ENCODE measurements at regions not wholly inside any gene's neighbourhood (a gene's known extent, or its start where the extent isn't known, plus 50 kb on each side); places are given as distances from the start of the nearest gene placed in this dataset.

GRCh38 chr15:29203718-29204368 lies 65.8 kb downstream of the NSMCE3 start:
- Histone ChIP-seq H3K9me3 (ENCODE audit: control insufficient read depth, insufficient read depth, low read depth, low read length) (no peaks in the 10 kb centered on the region), H3K36me3 (ENCODE audit: control insufficient read depth, insufficient read depth, low read length) (no peaks in the 10 kb centered on the region), H3K4me1 (ENCODE audit: control insufficient read depth, insufficient read depth, low read length) (no peaks in the 10 kb centered on the region), H3K27me3 (ENCODE audit: control insufficient read depth, insufficient read depth, low read length) (no peaks in the 10 kb centered on the region; the same call in 1 of the 2 replicates), H3K4me3 (ENCODE audit: low read depth in 2 of 2, low read length in 2 of 2) (no peak overlapping the region), H3K27ac (ENCODE audit: low read length) (no peak overlapping the region)
- ChIA-PET CTCF (no interaction called here), POLR2A (no interaction called here)
- intact Hi-C loops (cut with micrococcal nuclease; ENCODE audit: unreplicated experiment) (no loop called here), in situ Hi-C loops (cut with HindIII; ENCODE audit: low pct_unique_long_range_greater_than_20kb, low sequenced_read_pairs) (no loop called here)
- TF ChIP-seq SIN3A (IDR thresholded peaks at IDR 0.05; ENCODE audit: borderline replicate concordance, insufficient read depth, low read depth, low read length) (no peak), POLR2AphosphoS5 (IDR thresholded peaks at IDR 0.05; ENCODE audit: low read depth, low read length) (no peak), TCF7L2 (IDR thresholded peaks at IDR 0.05; ENCODE audit: low read depth, low read length) (no peak), CTCF (IDR thresholded peaks at IDR 0.05) (no peak), REST (IDR thresholded peaks at IDR 0.05; ENCODE audit: insufficient read depth in 1 of 2, low read depth in 2 of 2, low read length in 1 of 2) (no peak)
- no TSS peak for BruUV-seq (replicated peaks)
- no peak for DNase-seq (ENCODE audit: low read depth, low spot score)
- no peak for ATAC-seq

- ChIA-PET CTCF (no interaction called here), POLR2A (no interaction called here)
- Histone ChIP-seq H3K27me3 (ENCODE audit: control insufficient read depth, insufficient read depth, low read length) (peaks cover 5% of the 10 kb centered on the region; the same call in 1 of the 2 replicates), H3K27ac (ENCODE audit: low read length) (no peak overlapping the region), H3K36me3 (ENCODE audit: control insufficient read depth, insufficient read depth, low read length) (no peaks in the 10 kb centered on the region), H3K4me1 (ENCODE audit: control insufficient read depth, insufficient read depth, low read length) (no peaks in the 10 kb centered on the region), H3K4me3 (ENCODE audit: low read depth in 2 of 2, low read length in 2 of 2) (no peak overlapping the region), H3K9me3 (ENCODE audit: control insufficient read depth, insufficient read depth, low read depth, low read length) (no peaks in the 10 kb centered on the region)
- no peak for ATAC-seq
- BruUV-seq (replicated peaks): no TSS peak
- in situ Hi-C loops (cut with HindIII; ENCODE audit: low pct_unique_long_range_greater_than_20kb, low sequenced_read_pairs): no loop called here
- DNase-seq (ENCODE audit: low read depth, low spot score): no peak
- TF ChIP-seq SIN3A (IDR thresholded peaks at IDR 0.05; ENCODE audit: borderline replicate concordance, insufficient read depth, low read depth, low read length) (no peak), REST (IDR thresholded peaks at IDR 0.05; ENCODE audit: insufficient read depth in 1 of 2, low read depth in 2 of 2, low read length in 1 of 2) (no peak), TCF7L2 (IDR thresholded peaks at IDR 0.05; ENCODE audit: low read depth, low read length) (no peak), CTCF (IDR thresholded peaks at IDR 0.05) (no peak), POLR2AphosphoS5 (IDR thresholded peaks at IDR 0.05; ENCODE audit: low read depth, low read length) (no peak)
- intact Hi-C loops (cut with micrococcal nuclease; ENCODE audit: unreplicated experiment): no loop called here
Measured at GRCh38 chr15:29196722-29197121, 72.9 kb downstream of the NSMCE3 start.

All from Panc1 (cell line).